ENCODE measurements at regions not wholly inside any gene's neighbourhood (a gene's known extent, or its start where the extent isn't known, plus 50 kb on each side); places are given as distances from the start of the nearest gene placed in this dataset.

DNA sequence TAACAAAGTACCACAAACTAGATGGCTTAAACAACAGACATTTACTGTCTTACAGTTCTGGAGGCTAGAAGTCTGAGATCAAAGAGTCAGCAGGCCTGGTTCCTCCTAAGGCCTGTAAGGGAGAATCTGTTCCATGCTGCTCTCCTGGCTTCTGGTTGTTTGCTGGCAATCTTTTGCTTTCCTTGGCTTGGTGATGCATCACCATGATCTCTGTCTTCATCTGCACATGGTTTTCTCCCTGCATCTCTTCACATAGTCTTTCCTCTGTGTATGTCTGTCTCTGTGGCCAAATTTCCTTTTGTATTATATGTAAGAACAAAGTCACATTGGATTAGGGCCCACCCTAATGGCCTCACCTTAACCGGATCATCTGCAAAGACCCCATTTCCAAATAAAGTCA lies 168.5 kb downstream of the CAPZA3 start:
- no peaks in the 10 kb centered on the region for H3K27me3 Mint-ChIP-seq
- H3K27ac Mint-ChIP-seq = no peak overlapping the region
- peaks cover 5% of the 10 kb centered on the region for H3K9me3 Mint-ChIP-seq
- no peaks in the 10 kb centered on the region for H3K4me1 Mint-ChIP-seq
- no peaks in the 10 kb centered on the region for H3K36me3 Mint-ChIP-seq
- no peak overlapping the region for H3K4me3 Mint-ChIP-seq

- Mint-ChIP-seq H3K4me3 (no peak overlapping the region), H3K27ac (no peak overlapping the region), H3K4me1 (no peaks in the 10 kb centered on the region), H3K27me3 (no peaks in the 10 kb centered on the region), H3K36me3 (no peaks in the 10 kb centered on the region), H3K9me3 (peaks cover 5% of the 10 kb centered on the region)
Measured at GRCh38 chr12:18907127-18907526, 169.2 kb downstream of the CAPZA3 start.

- Mint-ChIP-seq H3K4me3 (no peak overlapping the region), H3K36me3 (no peaks in the 10 kb centered on the region), H3K9me3 (no peaks in the 10 kb centered on the region), H3K4me1 (no peaks in the 10 kb centered on the region), H3K27ac (no peak overlapping the region), H3K27me3 (no peaks in the 10 kb centered on the region)
Measured at GRCh38 chr12:18907728-18908127, 169.8 kb downstream of the CAPZA3 start.

DNA sequence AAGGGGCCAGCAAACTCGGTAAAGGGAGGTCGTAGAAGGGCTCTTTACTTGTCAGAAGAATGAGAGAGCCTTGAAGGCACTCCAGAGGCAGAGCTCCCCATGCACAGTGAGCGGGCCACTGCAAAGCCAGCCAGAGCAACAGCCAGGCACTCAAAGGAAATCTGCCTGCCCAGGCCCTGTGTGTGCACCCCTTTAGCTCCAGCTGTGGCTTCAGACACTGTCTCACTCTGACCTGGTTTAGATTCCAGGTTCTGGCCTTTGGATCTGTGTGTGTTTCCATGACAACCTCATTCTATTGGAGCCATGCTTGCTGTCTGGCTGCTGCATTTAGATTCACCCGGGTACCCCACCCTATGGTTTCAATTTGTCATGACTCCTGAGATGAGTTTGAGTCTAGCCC lies 170.3 kb downstream of the CAPZA3 start:
- no peaks in the 10 kb centered on the region for H3K27me3 Mint-ChIP-seq
- no peak overlapping the region for H3K27ac Mint-ChIP-seq
- H3K4me1 Mint-ChIP-seq = no peaks in the 10 kb centered on the region
- no peaks in the 10 kb centered on the region for H3K9me3 Mint-ChIP-seq
- H3K36me3 Mint-ChIP-seq = no peaks in the 10 kb centered on the region
- no peak overlapping the region for H3K4me3 Mint-ChIP-seq

DNA sequence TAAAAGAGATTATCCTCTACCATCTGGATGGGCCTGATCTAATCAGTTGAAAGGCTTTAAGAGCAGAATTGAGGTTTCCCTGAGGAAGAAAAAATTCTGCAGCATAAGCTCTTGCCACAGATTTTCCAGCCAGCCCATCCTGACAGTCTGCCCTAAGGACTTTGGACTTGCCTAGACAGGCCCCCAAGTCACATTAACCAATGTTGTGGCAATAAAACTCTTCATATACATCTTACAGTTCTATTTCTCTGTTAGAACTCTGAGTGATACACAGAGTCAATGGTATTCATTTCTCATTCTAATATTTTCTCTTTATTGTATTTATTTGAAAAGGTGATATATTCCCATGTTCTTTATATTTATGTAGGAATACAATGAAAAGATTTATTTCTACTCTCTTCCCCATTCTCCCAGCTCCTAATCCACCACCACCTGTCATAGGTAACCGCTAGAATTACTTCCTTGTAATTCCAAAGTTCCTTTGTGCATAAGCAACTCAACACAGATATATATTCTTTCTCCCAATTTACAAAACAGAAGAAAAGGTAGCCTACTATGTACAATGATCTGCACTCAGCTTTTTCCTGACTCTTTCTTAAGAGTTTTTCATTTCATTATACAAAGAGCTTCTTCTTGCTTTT lies 182.1 kb downstream of the CAPZA3 start:
- H3K27me3 Mint-ChIP-seq = no peaks in the 10 kb centered on the region
- H3K9me3 Mint-ChIP-seq = no peaks in the 10 kb centered on the region
- no peak overlapping the region for H3K27ac Mint-ChIP-seq
- H3K4me1 Mint-ChIP-seq = no peaks in the 10 kb centered on the region
- H3K36me3 Mint-ChIP-seq = no peaks in the 10 kb centered on the region
- H3K4me3 Mint-ChIP-seq = no peak overlapping the region

- peaks cover 2% of the 10 kb centered on the region for H3K27me3 Mint-ChIP-seq
- H3K9me3 Mint-ChIP-seq = no peaks in the 10 kb centered on the region
- H3K4me1 Mint-ChIP-seq = no peaks in the 10 kb centered on the region
- H3K4me3 Mint-ChIP-seq = no peak overlapping the region
- H3K36me3 Mint-ChIP-seq = no peaks in the 10 kb centered on the region
- H3K27ac Mint-ChIP-seq = no peak overlapping the region
Measured at GRCh38 chr12:18922851-18923250, 184.9 kb downstream of the CAPZA3 start.

DNA sequence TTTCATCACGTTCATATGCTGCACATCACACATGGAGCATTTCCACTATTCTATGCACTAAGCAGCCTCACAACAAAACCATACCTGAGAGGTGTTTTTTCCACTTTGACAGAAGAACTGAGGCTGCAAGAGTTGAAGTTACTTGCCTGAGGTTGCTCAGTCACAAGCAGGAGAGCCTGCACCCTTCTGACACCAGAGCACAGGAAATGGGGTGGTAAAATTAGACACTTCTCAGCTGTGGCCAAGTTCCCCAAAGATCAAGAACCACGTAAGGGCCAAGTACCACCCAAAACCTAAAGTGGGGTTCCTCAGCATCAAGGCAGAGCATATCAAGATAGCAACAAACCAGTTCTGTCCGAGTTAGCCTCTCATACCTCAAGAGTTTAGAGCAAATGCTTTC lies 185.8 kb downstream of the CAPZA3 start:
- Mint-ChIP-seq H3K27me3 (peaks cover 2% of the 10 kb centered on the region), H3K9me3 (no peaks in the 10 kb centered on the region), H3K27ac (no peak overlapping the region), H3K4me1 (no peaks in the 10 kb centered on the region), H3K36me3 (no peaks in the 10 kb centered on the region), H3K4me3 (no peak overlapping the region)

DNA sequence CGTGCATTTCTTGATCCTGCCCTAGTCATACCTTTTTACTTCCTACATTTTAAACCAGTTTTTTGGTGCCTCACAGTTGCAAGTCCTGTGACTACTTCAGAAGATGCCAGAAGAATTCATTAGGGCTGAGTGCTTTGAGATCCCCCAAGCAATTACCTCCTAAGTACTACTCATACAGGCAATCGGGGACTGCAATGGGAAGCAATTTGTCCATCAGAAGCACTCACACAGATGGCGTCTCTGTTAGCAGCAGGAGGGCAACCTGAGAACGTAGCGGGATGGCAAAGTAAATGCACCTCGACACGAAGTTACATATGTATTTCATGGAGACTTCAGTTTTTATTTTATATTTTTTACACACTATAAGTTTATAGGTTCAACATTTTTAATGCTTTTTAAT lies 188.3 kb downstream of the CAPZA3 start:
- peaks cover 6% of the 10 kb centered on the region for H3K9me3 Mint-ChIP-seq
- H3K27ac Mint-ChIP-seq = no peak overlapping the region

GRCh38 chr12:18932211-18932610 lies 194.3 kb downstream of the CAPZA3 start:
- Mint-ChIP-seq H3K36me3 (peaks cover 2% of the 10 kb centered on the region), H3K4me1 (no peaks in the 10 kb centered on the region), H3K27me3 (peaks cover 2% of the 10 kb centered on the region), H3K27ac (no peak overlapping the region), H3K4me3 (no peak overlapping the region), H3K9me3 (peaks cover 13% of the 10 kb centered on the region)

More for the DNA sequence above, 188.3 kb downstream of the CAPZA3 start:
- H3K36me3 Mint-ChIP-seq = peaks cover 2% of the 10 kb centered on the region
- H3K27me3 Mint-ChIP-seq = peaks cover 2% of the 10 kb centered on the region
- no peak overlapping the region for H3K4me3 Mint-ChIP-seq
- no peaks in the 10 kb centered on the region for H3K4me1 Mint-ChIP-seq

GRCh38 chr12:18932715-18933114 lies 194.8 kb downstream of the CAPZA3 start:
- peaks cover 13% of the 10 kb centered on the region for H3K9me3 Mint-ChIP-seq

GRCh38 chr12:18935371-18935965 lies 194.1 kb upstream of the PLEKHA5 start:
- H3K4me3 Mint-ChIP-seq = no peak overlapping the region
- no peaks in the 10 kb centered on the region for H3K36me3 Mint-ChIP-seq
- H3K9me3 Mint-ChIP-seq = peaks cover 8% of the 10 kb centered on the region
- no peaks in the 10 kb centered on the region for H3K27me3 Mint-ChIP-seq
- H3K4me1 Mint-ChIP-seq = no peaks in the 10 kb centered on the region
- no peak overlapping the region for H3K27ac Mint-ChIP-seq

More at GRCh38 chr12:18932715-18933114, 194.8 kb downstream of the CAPZA3 start:
- H3K36me3 Mint-ChIP-seq = peaks cover 2% of the 10 kb centered on the region
- H3K4me1 Mint-ChIP-seq = no peaks in the 10 kb centered on the region
- H3K27me3 Mint-ChIP-seq = no peaks in the 10 kb centered on the region
- no peak overlapping the region for H3K4me3 Mint-ChIP-seq
- H3K27ac Mint-ChIP-seq = no peak overlapping the region

DNA sequence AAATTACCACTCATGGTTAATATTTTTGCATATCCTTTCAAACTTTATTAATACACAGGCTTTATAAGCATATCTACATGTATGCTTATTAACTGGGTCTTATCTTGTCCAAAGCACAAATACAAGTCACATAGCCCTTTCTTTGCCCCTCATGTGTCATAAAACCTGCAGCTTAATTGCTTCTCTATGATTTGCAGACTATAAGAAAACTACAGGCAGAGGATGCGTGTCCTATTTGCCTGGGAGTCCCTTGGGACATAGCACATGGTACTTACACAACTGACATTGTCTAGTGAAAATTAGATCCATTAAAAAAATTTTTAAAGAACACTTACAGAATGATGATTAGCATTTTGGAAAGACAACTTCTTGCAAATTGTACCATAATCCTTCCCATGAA lies 190.5 kb upstream of the PLEKHA5 start:
- no peak overlapping the region for H3K4me3 Mint-ChIP-seq
- no peak overlapping the region for H3K27ac Mint-ChIP-seq
- no peaks in the 10 kb centered on the region for H3K36me3 Mint-ChIP-seq
- peaks cover under 1% of the 10 kb centered on the region for H3K9me3 Mint-ChIP-seq
- no peaks in the 10 kb centered on the region for H3K4me1 Mint-ChIP-seq
- no peaks in the 10 kb centered on the region for H3K27me3 Mint-ChIP-seq

- Mint-ChIP-seq H3K36me3 (no peaks in the 10 kb centered on the region), H3K4me3 (no peak overlapping the region), H3K27me3 (no peaks in the 10 kb centered on the region), H3K27ac (no peak overlapping the region), H3K4me1 (no peaks in the 10 kb centered on the region), H3K9me3 (no peaks in the 10 kb centered on the region)
Measured at GRCh38 chr12:18942669-18943068, 186.9 kb upstream of the PLEKHA5 start.

- H3K4me3 Mint-ChIP-seq = no peak overlapping the region
- H3K4me1 Mint-ChIP-seq = no peaks in the 10 kb centered on the region
- H3K9me3 Mint-ChIP-seq = no peaks in the 10 kb centered on the region
- H3K27ac Mint-ChIP-seq = no peak overlapping the region
- no peaks in the 10 kb centered on the region for H3K27me3 Mint-ChIP-seq
- H3K36me3 Mint-ChIP-seq = no peaks in the 10 kb centered on the region
Measured at GRCh38 chr12:18943200-18943599, 186.3 kb upstream of the PLEKHA5 start.

GRCh38 chr12:18946106-18946505 lies 183.4 kb upstream of the PLEKHA5 start:
- H3K27me3 Mint-ChIP-seq = no peaks in the 10 kb centered on the region
- H3K27ac Mint-ChIP-seq = no peak overlapping the region
- no peak overlapping the region for H3K4me3 Mint-ChIP-seq
- H3K36me3 Mint-ChIP-seq = no peaks in the 10 kb centered on the region
- H3K9me3 Mint-ChIP-seq = no peaks in the 10 kb centered on the region
- no peaks in the 10 kb centered on the region for H3K4me1 Mint-ChIP-seq

- Mint-ChIP-seq H3K27ac (no peak overlapping the region), H3K27me3 (no peaks in the 10 kb centered on the region), H3K9me3 (no peaks in the 10 kb centered on the region), H3K4me1 (no peaks in the 10 kb centered on the region), H3K36me3 (no peaks in the 10 kb centered on the region), H3K4me3 (no peak overlapping the region)
Measured at GRCh38 chr12:18951218-18951617, 178.3 kb upstream of the PLEKHA5 start.

GRCh38 chr12:18953505-18953904 lies 176.0 kb upstream of the PLEKHA5 start:
- no peak overlapping the region for H3K4me3 Mint-ChIP-seq

More at GRCh38 chr12:18953505-18953904, 176.0 kb upstream of the PLEKHA5 start:
- H3K4me1 Mint-ChIP-seq = no peaks in the 10 kb centered on the region
- no peaks in the 10 kb centered on the region for H3K36me3 Mint-ChIP-seq
- no peaks in the 10 kb centered on the region for H3K9me3 Mint-ChIP-seq
- no peak overlapping the region for H3K27ac Mint-ChIP-seq
- no peaks in the 10 kb centered on the region for H3K27me3 Mint-ChIP-seq
